SK-N-MC (cell line): ENCODE measurements at regions not wholly inside any gene's neighbourhood (a gene's known extent, or its start where the extent isn't known, plus 50 kb on each side); places are given as distances from the start of the nearest gene placed in this dataset.
"Not testable (repeated sequence)": the region's sequence is repeated elsewhere in the genome, so short reads cannot be mapped to it uniquely, and the experiment has no call there.

ENCODE experiments used
- DNase-seq: peaks from one replicate; pipeline ENCODE4 v3.0.0-alpha.2; 2011; ENCODE audit warnings: low read depth, low spot score
- H3K27ac ChIP-seq: fragments of 200-600 bp; sonication (generic); 2 replicates; pipeline ENCODE4 v1.5.1; 2016; ENCODE audit warnings: mixed run types
- H3K36me3 ChIP-seq: fragments of 200-600 bp; sonication (generic); 2 replicates; pipeline ENCODE4 v1.6.1; 2017; ENCODE audit warnings: antibody characterized with exemption, low read length, mixed read lengths; ENCODE audit not compliant: insufficient read depth
- H3K4me3 ChIP-seq: fragments of 200-600 bp; sonication (generic); 2 replicates; pipeline ENCODE4 v1.5.1; 2016
- H3K9ac ChIP-seq: fragments of 200-600 bp; sonication (generic); 2 replicates; pipeline ENCODE4 v1.8.0; 2017; ENCODE audit warnings: mixed run types, mixed read lengths; ENCODE audit not compliant: insufficient read length
- H3K9me3 ChIP-seq: fragments of 200-600 bp; sonication (generic); 2 replicates; pipeline ENCODE4 v1.6.1; 2017; ENCODE audit warnings: low read depth, mild to moderate bottlenecking, antibody characterized with exemption, low read length, moderate library complexity, mixed read lengths
- EZH2 ChIP-seq: fragments of 200-600 bp; sonication (generic); IDR thresholded peaks from one replicate; pipeline ENCODE4 v1.6.1; 2017; ENCODE audit warnings: antibody characterized with exemption
- FOXP2 ChIP-seq: optimal IDR thresholded peaks from 2 replicates; pipeline ENCODE3; 2011; ENCODE audit warnings: mild to moderate bottlenecking, moderate library complexity; ENCODE audit not compliant: insufficient read depth; ENCODE audit errors: extremely low read length, control extremely low read depth
- POLR2AphosphoS5 ChIP-seq: IDR thresholded peaks from 2 replicates; pipeline ENCODE4 v1.6.1; 2012; ENCODE audit warnings: mild to moderate bottlenecking, low read depth, low read length, borderline replicate concordance

DNA sequence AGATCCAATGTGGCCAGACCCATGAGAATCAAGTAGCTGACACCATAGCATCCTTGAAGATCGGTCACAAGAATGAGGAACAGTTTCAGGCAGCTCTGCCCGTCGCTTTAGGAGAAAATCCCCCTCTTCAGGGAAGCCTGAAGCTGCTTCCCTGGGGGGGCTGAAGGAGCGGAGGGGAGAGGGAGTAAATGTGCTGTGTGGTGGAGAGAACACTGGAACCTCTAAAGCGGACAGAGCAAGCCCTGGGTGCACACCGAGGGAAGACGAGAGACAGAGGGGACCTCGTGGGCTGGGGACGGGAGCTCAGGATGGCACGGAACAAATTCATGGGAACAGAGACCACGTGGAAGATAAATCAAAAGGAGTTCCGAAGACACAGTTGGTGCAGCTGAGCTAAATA, 154.3 kb downstream of the NDUFA10 start:
- H3K4me3 ChIP-seq, result no peak overlapping the region
- no peak for DNase-seq
- no peak overlapping the region for H3K9ac ChIP-seq
- H3K9me3 ChIP-seq, result no peaks in the 10 kb centered on the region
- no peak overlapping the region for H3K27ac ChIP-seq
- H3K36me3 ChIP-seq, result no peaks in the 10 kb centered on the region
- TF ChIP-seq POLR2AphosphoS5 (no peak), FOXP2 (no peak), EZH2 (no peak)

DNA sequence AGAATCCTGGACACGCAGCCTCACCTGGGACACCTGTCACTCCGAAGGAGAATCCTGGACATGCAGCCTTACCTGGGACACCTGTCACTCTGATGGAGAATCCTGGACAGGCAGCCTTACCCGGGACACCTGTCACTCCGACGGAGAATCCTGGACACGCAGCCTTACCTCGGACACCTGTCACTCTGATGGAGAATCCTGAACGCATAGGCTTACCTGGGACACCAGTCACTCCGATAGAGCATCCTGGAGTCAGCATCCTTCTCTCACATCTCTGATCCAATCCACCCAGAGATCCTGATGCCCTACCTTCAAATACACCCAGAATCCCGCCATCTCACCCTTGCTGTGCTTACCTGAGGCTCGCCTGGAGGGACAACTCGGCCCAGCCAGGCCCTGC, 154.9 kb downstream of the NDUFA10 start:
- H3K4me3 ChIP-seq, result no peak overlapping the region
- H3K36me3 ChIP-seq, result no peaks in the 10 kb centered on the region
- H3K27ac ChIP-seq, result no peak overlapping the region
- H3K9me3 ChIP-seq, result no peaks in the 10 kb centered on the region
- DNase-seq, result no peak
- H3K9ac ChIP-seq, result no peak overlapping the region
- TF ChIP-seq FOXP2 (no peak), POLR2AphosphoS5 (no peak), EZH2 (no peak)

DNA sequence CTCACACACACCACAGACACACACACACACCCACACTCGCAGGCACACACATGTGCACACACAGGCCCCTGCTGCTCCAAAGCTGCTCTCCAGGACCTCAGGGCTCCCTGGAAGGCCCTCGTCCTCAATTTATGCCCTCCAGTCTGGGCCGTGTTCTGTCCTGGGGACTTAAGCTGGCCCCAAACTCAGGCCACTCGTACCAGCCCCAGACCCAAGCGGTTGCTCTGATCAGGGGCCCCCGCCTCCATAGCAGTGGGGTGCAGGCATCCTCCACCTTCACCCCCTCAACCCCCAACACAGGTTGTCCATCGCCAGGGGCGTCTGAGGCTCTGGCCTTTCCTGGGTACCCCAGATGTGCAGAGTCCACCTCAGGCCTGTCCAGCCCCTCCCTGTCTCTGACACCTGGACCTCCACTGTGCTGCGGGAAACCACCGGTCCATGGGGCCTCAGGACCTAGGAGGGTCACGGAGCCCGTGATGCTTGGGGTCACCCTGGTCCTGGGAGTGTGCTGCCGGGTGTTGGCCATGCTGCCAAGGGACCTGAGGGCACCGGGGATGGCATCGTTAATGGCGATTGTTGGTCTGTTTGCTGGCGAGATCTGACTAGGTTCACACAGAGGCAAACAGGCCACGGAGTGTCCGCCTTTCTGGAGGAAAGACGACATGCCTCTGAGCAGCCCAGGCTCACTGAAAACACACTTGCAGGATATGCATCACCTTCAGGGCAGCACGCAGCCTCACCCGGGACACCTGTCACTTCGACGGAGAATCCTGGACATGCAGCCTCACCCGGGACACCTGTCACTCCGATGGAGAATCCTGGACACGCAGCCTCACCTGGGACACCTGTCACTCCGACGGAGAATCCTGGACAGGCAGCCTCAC, 155.6 kb downstream of the NDUFA10 start:
- Histone ChIP-seq H3K9ac (no peak overlapping the region), H3K27ac (no peak overlapping the region), H3K36me3 (no peaks in the 10 kb centered on the region), H3K4me3 (no peak overlapping the region), H3K9me3 (no peaks in the 10 kb centered on the region)
- DNase-seq, result no peak
- no peak for TF ChIP-seq POLR2AphosphoS5
- TF ChIP-seq FOXP2, result no peak
- no peak for TF ChIP-seq EZH2

DNA sequence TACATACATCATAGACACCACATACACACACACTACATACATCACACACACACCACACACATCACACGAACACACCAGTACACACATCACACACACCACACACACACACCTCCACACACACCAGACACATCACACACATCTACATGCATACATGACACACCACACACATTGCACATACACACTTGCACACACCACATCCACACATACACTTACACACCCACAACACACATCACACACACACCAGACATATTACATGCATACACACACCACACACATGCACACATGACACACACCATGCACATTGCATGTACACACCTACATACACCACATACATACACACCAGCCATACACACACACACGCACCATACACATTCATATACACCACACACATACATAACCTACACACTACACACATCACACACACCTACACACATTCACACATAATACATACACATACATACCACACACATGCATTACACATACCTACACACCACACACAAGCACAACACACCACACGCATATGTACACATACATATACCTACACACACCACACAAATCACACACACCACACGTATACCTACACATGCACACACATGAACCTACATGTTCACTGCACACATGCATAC, 156.5 kb downstream of the NDUFA10 start:
- Histone ChIP-seq H3K4me3 (no peak overlapping the region), H3K36me3 (no peaks in the 10 kb centered on the region)
- no peak for DNase-seq

DNA sequence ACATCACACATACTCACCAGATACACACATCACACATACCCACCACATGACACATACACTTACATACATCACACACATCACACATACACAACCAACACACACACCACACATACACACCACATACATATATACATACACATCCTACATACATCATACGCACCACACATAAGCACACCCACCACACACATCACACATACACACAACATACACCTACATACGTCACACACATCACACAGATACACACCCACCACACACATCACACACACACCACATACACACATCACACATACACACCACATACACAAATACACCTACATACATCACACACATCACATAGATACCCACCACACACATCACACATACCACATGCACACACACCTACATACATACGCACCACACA, 158.4 kb downstream of the NDUFA10 start:
- no peaks in the 10 kb centered on the region for H3K9me3 ChIP-seq
- no peak overlapping the region for H3K27ac ChIP-seq
- no peak for DNase-seq
- TF ChIP-seq EZH2 (no peak), FOXP2 (no peak)
- H3K9ac ChIP-seq, result no peak overlapping the region
- H3K36me3 ChIP-seq, result no peaks in the 10 kb centered on the region
- no peak overlapping the region for H3K4me3 ChIP-seq

More for the DNA sequence above, 156.5 kb downstream of the NDUFA10 start:
- H3K27ac ChIP-seq, result no peak overlapping the region
- no peaks in the 10 kb centered on the region for H3K9me3 ChIP-seq
- H3K9ac ChIP-seq, result no peak overlapping the region
- no peak for TF ChIP-seq POLR2AphosphoS5

DNA sequence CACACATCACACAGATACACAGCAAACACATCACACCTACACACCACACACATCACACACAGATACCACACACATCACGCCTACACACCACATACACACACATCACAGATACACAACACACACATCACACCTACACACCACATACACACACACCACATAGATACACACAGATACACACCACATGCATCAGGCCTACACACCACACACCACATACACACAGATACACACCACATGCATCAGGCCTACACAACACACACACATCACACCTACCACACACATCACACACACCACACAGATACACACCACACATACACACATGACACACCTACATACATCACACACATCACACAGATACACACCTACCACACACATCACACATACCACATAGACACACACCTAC, 158.8 kb downstream of the NDUFA10 start:
- Histone ChIP-seq H3K9me3 (no peaks in the 10 kb centered on the region), H3K36me3 (no peaks in the 10 kb centered on the region), H3K9ac (no peak overlapping the region), H3K4me3 (no peak overlapping the region), H3K27ac (no peak overlapping the region)
- TF ChIP-seq EZH2 (no peak), POLR2AphosphoS5 (no peak), FOXP2 (no peak)
- no peak for DNase-seq

DNA sequence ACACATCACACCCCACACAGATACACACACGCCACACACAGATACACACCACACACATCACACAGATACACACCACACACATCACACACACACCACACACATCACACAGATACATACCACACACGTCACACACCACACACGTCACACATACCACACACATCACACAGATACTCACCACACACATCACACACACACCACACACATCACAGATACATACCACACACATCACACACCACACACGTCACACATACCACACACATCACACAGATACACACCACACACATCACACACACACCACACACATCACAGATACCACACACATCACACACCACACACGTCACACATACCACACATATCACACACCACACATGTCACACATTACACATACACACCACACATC, 159.3 kb downstream of the NDUFA10 start:
- not testable (repeated sequence) for H3K27ac ChIP-seq, H3K36me3 ChIP-seq, H3K9me3 ChIP-seq, DNase-seq, H3K4me3 ChIP-seq, H3K9ac ChIP-seq

DNA sequence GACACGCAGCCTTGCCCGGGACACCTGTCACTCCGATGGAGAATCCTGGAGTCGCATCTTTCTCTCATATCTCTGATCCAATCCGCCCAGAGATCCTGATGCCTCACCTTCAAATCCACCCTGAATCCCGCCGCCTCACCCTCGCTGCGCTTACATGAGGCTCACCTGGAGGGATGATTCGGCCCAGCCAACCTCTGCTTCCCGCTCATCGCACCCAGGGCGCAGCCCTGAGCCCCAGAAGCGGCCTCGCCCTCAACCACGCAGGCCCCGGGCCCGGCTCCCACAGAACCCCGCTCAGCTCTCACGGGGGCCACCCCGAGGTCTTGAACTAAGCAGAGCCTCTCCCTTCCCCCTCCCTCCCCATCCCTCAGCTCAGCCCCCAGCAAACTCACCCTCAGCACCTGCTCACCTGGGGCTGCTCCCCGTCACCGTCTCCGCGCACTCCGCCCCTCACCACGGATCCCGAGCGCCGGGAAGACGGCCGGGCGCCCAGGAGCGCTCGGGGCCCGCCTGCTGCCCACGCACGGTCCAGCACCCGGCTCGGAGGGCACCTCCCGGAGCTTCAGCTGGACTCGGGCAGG, 160.0 kb downstream of the NDUFA10 start:
- TF ChIP-seq POLR2AphosphoS5, result no peak
- TF ChIP-seq FOXP2, result no peak
- no peak for TF ChIP-seq EZH2
- no peak overlapping the region for H3K9ac ChIP-seq
- no peak for DNase-seq
- H3K9me3 ChIP-seq, result no peaks in the 10 kb centered on the region
- H3K27ac ChIP-seq, result no peak overlapping the region
- no peak overlapping the region for H3K4me3 ChIP-seq
- H3K36me3 ChIP-seq, result no peaks in the 10 kb centered on the region
